Choroid plexus epithelial cell (primary cell): ENCODE measurements at regions not wholly inside any gene's neighbourhood (a gene's known extent, or its start where the extent isn't known, plus 50 kb on each side); places are given as distances from the start of the nearest gene placed in this dataset.
A peak's percentile ranks its signal among the peaks of the same experiment; 100 is the strongest.

ENCODE experiments used
- DNase-seq: peaks from one replicate; pipeline ENCODE4 v3.0.0-alpha.2; 2010; ENCODE audit warnings: low read depth
- H3K4me3 ChIP-seq: 2 replicates; pipeline ENCODE4 v1.5.1; 2011; ENCODE audit warnings: low read depth, mild to moderate bottlenecking, control low read depth, low read length, moderate library complexity
- TF ChIP-seq, protein P1 (sequence below): conservative IDR thresholded peaks from 2 replicates; pipeline ENCODE4 v1.5.1; 2011; ENCODE audit warnings: low read depth, mild to moderate bottlenecking, control low read depth, inconsistent platforms, low read length, moderate library complexity

DNA sequence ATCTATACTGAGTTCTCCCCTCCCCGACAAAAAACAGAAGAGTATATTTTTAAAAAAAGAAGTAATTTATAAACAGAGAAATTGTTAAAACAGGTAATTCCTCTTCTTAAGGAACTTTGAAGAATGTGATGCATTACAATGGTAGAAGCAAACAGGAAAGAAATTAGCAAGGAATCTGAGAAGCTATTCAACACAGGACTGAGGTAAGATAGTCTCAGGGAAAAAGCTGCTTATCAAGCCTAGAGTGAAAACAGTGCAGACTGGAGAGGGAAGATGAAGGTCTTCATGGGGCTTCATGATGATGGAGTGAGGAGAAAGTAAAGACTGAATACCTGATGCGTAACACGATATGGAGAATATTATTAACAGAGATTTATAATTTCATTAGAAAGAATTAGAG is 880.0 kb downstream of the SLC16A7 start:
- TF ChIP-seq, protein P1, sequence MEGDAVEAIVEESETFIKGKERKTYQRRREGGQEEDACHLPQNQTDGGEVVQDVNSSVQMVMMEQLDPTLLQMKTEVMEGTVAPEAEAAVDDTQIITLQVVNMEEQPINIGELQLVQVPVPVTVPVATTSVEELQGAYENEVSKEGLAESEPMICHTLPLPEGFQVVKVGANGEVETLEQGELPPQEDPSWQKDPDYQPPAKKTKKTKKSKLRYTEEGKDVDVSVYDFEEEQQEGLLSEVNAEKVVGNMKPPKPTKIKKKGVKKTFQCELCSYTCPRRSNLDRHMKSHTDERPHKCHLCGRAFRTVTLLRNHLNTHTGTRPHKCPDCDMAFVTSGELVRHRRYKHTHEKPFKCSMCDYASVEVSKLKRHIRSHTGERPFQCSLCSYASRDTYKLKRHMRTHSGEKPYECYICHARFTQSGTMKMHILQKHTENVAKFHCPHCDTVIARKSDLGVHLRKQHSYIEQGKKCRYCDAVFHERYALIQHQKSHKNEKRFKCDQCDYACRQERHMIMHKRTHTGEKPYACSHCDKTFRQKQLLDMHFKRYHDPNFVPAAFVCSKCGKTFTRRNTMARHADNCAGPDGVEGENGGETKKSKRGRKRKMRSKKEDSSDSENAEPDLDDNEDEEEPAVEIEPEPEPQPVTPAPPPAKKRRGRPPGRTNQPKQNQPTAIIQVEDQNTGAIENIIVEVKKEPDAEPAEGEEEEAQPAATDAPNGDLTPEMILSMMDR: no peak
- no peak for DNase-seq

DNA sequence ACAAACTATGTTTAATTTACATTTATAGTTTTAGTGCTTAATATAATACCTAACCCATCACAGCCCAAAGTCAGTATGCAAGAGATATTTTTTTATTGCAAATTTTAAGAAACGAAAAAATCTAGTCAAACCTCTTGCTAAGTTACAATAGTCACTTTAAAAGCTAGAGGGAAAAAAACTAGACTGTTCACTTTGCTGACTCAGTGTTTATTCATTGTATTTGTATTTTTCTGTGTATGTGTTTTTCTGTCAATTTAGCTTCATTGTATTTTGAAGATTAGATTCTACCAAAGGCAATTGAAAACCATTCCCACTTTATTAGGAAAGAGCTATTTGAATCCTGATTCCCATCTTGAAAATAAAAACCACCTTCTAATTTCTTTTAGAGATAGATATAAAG is 891.5 kb downstream of the SLC16A7 start:
- no peak overlapping the region for H3K4me3 ChIP-seq
- TF ChIP-seq, protein P1: no peak
- DNase-seq: no peak

More for the DNA sequence above, 880.0 kb downstream of the SLC16A7 start:
- H3K4me3 ChIP-seq: no peak overlapping the region

DNA sequence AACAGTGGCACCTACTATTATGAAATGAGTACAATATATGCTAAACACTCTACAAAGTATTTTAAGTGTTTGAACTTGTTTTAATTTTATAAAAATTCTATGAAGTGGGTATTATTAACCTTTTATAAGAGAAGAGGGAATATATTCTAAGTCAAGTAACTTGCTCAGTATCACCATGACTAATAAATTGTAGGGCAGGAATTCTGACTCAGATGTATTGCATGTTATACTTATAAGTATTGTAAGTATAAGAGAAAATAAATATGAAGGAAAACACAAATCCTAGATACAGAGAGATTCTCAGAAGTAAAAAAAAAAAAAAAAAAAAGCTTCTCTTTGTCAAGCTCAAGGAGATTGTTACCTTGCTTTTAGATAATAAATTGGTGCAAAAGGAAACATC is 893.2 kb downstream of the SLC16A7 start:
- TF ChIP-seq, protein P1: no peak
- DNase-seq: peak; percentile 30
- no peak overlapping the region for H3K4me3 ChIP-seq

DNA sequence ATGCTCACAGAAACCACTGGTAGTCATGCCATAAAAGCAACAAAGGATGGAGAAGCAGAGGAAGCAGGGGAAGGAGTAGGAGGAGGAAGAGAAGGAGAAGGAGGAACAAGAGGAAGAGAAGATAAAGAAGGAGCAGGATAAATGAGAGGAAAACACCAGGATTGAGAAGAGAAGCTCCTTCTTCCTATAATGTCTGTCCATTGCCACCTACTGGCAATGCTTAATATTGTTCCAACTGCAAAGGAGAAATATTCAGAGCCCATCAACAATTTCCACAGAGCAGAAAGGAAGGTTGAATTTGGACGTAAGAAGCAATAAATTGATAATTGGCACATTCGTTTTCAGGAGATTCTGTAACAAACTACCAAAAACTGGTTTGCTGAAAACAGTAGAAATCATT is 898.4 kb downstream of the SLC16A7 start:
- DNase-seq: peak; percentile 73
- TF ChIP-seq, protein P1: peak; percentile 72
- no peak overlapping the region for H3K4me3 ChIP-seq

DNA sequence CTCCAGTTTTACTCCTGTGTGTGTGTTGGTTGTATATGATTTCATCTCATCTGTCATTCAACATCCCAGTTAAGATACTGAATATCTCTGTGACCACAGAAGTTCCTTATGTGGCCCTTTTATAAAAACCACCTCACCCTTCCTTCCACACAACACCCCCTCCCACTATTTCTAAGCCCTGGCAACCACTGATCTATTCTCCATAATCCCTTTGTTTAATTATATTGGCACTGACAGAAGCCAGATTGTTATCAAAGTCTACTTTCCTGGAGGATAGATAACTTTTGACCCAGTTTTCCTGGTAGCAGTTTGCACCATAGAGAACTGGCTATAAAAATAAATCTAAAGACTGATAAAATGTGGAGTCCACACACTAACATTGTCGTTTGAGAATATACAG is 902.8 kb downstream of the SLC16A7 start:
- TF ChIP-seq, protein P1: no peak
- DNase-seq: no peak
- H3K4me3 ChIP-seq: no peak overlapping the region

DNA sequence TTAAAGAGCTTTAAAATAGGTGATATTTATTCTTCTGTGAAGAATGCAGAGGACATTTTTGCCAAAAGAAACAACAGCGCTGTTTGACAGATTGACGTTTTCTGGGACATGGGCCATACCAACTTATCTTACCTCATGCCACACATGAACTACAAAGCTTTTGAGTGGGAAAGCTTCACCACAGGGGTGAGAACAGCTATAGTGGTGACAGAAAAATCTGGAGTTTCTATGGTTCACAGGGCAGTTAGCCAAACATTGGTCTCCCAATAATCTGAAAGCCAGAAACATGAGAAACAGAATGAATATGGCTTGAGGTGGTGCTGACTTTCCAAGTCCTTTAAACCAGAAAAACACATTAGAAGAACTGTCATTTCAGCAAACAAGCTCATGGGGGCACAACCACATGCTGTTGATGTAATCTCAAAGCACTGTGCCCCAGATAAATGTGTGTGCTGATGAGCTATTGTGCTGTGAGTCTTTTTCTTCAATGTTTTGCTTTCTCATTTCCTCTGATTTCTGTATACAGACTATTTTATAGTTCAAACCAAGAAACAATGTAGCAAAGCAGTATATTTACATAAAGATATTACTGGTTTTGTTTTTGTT is 905.4 kb downstream of the SLC16A7 start:
- DNase-seq: peak; percentile 73
- TF ChIP-seq, protein P1: peak; percentile 43
- H3K4me3 ChIP-seq: no peak overlapping the region

DNA sequence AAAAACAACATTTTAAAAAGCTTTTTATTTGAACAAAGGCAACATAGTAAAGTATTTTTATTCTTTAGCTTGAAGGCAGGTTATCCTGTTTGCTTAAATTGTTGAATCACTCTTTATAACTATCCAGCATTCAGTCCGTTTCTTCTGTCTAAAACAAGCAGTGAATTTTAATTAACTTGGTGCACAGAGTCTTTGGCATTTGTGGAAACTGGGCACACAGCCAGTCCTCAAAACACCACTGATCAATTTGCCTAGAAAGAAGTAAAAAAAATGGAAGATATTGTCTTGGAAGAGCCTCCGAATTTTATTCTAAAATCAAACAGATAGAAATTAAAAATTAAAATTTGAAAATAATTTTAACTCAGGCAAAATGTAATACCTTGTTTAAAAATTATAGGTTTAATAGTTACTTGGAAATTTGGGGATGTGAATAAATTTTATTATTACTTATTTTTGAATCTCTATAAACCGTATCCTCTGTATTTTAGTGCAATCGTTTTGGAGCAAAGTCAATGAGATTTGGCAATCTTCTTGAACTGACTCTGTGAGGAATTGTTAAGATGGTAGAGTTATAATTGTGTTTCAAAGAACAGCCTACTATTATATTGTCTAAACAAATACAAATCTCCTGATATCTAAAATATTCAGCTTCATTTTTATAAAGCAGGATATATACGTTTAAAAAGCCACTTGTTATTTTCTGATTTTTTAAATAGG is 927.0 kb downstream of the SLC16A7 start:
- no peak overlapping the region for H3K4me3 ChIP-seq
- TF ChIP-seq, protein P1: no peak
- DNase-seq: no peak
